NT2/D1 (cell line): ENCODE measurements at regions not wholly inside any gene's neighbourhood (a gene's known extent, or its start where the extent isn't known, plus 50 kb on each side); places are given as distances from the start of the nearest gene placed in this dataset.

Source experiments
- SUZ12 ChIP-seq: IDR thresholded peaks from 2 replicates; pipeline ENCODE4 v1.6.1; 2011; ENCODE audit not compliant: insufficient read length, insufficient read depth; ENCODE audit errors: extremely low read depth
- YY1 ChIP-seq: IDR thresholded peaks from 2 replicates; pipeline ENCODE4 v1.6.1; 2011; ENCODE audit not compliant: insufficient read length, insufficient read depth
- ZNF274 ChIP-seq: IDR thresholded peaks from 2 replicates; pipeline ENCODE4 v1.6.1; 2011; ENCODE audit warnings: mild to moderate bottlenecking, low read depth, low read length

DNA sequence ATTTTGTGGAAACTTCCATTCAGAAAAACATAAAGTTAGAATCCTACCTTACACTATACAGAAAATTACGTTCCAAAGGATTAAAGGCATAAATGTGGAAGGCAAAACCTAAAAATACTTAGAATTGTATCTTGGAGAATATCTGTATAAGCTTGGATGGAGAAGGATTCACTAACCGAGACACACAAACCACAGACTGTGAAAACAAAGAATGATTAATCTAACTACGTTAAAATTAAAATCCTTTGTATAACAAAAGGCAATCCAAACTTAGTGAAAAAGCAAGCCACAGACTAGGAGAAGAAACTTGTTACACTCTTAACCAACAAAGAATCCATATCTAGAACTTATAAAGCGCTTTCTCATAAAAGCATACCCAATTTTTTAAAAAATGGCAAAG, 678.8 kb downstream of the INHBA start:
- TF ChIP-seq YY1: no peak
- no peak for TF ChIP-seq ZNF274
- TF ChIP-seq SUZ12: no peak
